HG03066 (cell line): ENCODE measurements at regions not wholly inside any gene's neighbourhood (a gene's known extent, or its start where the extent isn't known, plus 50 kb on each side); places are given as distances from the start of the nearest gene placed in this dataset.

Experiments used
- ATAC-seq: cut with Tn5 transposase; IDR thresholded peaks from one replicate; pipeline ENCODE4 v1.9.1; 2021; ENCODE audit warnings: low read depth; ENCODE audit not compliant: unreplicated experiment

DNA sequence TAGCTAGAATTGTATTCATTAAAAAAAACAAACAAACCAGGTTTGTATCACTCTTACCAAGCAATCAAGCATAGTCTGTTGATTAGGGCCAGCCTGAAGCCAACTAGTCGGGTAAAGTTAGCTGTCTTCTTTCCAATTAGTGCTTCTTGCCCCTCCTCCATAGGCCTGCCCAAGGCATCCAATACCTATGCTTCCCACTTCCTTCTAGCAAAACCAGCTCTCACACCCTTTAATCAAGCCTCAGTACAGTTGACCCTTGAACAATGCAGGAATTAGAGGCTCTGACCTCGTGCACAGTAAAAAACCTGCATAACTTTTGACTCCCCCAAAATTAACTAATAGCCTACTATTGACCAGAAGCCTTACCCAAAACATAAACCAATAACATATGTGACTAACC is 119.1 kb upstream of the DTNBP1 start:
- ATAC-seq: no peak

GRCh38 chr6:15781333-15781732 is 118.5 kb upstream of the DTNBP1 start:
- ATAC-seq: no peak

DNA sequence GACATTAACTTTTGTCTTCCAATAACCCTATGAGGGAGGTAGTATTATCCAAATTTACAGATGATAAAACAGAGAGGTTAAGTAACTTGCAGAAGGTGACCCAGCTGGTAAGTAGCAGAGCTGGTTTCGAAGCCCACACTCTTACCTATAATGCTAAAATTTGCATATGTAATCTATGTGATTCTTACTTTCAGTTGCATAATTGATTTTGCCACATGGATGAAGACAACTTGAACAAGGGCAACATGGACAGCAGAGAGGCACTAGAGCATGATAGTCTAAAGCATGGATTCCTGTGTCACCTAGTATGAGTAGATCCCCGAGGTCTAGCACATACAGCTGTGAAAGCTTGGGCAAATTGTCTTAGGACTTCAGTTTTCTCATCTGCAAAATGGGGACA is 117.6 kb upstream of the DTNBP1 start:
- no peak for ATAC-seq

DNA sequence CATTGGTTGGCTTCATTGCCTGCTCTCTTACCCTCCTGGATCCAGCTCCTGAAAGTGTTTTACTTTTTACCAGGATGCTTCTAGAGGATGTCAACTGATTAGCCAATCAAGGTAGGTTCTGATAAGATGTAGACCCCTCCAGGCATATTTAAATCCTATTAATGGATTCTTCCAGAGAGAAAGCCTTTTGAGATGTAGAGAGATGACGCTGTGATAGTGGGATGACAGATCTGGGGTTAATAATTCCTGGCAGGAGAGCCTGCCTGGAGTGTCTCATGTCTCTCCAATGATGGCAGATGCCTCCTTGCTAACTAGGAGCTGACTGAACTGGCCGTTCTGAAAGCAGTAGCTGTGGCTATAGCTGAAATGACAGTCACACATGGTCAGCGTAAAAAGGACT is 116.9 kb upstream of the DTNBP1 start:
- no peak for ATAC-seq

DNA sequence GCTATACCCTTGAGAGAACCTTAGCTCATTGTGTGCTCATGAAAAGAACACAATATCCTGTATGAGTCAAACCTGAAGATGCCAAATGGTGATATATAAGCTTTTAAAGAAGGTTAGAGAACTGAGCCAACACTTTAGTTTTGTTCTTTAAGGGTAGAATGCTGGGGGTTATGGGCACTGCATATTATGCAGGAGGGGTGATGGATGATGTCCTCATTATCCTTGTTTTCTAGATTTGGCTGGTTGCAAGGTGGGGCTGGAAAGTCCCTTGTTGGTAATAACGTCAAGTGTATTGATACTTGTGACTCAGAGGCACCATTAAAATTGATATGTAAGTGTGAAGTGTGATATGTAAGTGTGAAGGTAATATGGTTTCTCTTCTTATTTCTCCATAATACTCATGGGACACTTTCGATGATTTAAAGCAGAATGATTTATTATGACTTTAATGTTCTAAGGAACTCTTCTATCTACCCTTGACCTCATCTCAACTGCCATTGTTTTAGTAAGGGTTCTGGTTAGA is 113.7 kb upstream of the DTNBP1 start:
- ATAC-seq: no peak

GRCh38 chr6:15775741-15776140 is 112.9 kb upstream of the DTNBP1 start:
- ATAC-seq: no peak

GRCh38 chr6:15775076-15775634 is 112.3 kb upstream of the DTNBP1 start:
- ATAC-seq: no peak

GRCh38 chr6:15773806-15774410 is 111.1 kb upstream of the DTNBP1 start:
- no peak for ATAC-seq

DNA sequence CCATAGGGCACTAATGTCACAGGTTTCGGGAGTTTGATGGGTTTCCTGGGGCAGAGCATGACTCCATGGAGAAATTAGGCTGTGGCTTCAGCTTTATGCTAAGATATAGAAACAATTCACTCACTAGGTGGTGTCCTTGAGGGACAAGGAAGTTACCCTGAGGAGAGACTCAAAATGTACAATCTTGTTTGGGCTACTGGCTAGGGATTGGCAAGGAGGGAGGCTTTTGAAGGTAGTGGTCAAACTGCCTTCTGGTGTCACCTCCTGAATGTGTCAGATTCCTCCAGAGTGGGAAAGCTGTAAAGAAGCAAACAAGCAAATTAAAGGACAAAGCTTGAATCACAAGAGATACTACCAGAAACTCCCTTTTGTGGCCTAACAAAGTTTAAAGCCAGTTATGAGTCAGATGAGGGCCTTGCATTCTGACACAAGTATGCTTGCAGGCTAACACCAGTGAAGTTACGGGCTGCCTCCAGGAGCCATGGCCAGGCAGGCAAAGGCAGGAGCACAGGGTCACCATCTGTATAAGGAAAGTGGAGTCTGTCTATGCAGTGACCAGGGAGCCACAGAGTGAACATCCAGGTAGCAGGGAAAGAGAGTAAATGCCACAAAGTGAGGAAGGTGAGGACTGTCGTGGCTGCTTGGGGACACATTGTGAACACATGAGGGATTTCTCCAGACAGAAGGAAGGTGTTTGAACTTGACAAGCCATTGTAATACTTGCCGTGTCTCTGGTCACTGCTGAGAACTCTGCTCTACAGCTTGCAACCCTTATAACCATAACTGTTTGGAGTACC is 107.7 kb upstream of the DTNBP1 start:
- ATAC-seq: peak; percentile 81

- no peak for ATAC-seq
These were observed 106.7 kb upstream of the DTNBP1 start for GRCh38 chr6:15769511-15770018.

GRCh38 chr6:15768999-15769398 is 106.2 kb upstream of the DTNBP1 start:
- no peak for ATAC-seq

DNA sequence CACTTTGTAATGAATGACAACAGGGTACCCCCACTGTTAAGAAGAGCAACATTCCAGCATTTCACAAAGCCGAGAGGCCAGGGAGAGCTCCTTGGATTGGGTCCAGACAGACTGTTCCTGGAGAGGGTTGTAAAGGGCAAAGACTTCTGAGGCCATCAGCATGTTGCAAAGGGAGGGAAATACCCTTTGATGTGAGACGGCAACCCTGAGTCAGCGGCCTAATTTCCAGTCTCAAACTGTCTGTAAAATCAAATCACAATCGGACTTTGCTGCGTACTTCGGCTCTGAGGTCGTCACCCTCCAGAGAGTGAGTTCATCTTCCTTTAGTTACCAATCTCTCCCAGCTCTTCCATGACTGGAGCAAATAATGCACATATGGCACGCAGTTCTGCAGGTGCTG is 101.0 kb upstream of the DTNBP1 start:
- no peak for ATAC-seq

- ATAC-seq: no peak
These were observed 100.5 kb upstream of the DTNBP1 start for GRCh38 chr6:15763364-15763763.

DNA sequence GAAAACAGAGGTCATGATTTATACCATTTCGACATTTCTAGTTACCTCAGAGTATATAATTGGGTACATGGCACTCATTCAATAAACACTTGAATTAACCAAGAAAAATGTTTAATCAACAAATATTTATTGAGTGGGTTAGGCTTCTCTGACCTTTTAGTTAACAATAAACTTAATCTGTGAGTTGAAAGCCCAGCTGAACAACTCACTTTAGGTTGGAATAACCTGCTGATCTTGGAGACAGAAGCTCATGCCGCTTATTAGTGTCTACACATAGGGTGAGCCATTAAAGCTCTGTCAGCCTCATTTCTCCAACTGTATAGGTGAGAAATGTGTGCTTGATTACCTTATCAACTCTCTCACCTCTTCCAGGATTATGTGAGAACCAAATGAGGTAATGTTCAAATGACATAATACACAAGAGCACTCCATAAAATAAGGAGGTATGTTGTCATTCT is 98.2 kb upstream of the DTNBP1 start:
- no peak for ATAC-seq

- no peak for ATAC-seq
These were observed 95.9 kb upstream of the DTNBP1 start for GRCh38 chr6:15758631-15759215.

DNA sequence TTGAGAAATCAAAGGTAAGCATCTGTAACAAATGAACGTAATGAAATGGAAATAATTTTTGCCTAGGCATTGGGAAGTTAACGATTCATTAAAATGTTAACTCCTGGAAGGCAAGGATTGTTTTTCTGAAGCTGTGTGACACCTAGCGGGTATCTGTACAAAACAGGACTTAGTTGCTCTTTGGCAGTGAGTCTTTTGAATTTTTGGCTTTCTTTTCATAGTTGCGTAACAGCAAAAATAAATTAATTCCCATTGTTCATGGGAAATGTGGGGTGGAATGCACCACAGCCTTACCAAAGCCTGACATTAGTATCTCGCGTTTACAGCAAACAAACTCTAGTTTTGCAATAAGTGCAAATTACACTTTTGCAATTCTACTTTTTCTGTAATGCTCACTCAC is 92.7 kb upstream of the DTNBP1 start:
- no peak for ATAC-seq

DNA sequence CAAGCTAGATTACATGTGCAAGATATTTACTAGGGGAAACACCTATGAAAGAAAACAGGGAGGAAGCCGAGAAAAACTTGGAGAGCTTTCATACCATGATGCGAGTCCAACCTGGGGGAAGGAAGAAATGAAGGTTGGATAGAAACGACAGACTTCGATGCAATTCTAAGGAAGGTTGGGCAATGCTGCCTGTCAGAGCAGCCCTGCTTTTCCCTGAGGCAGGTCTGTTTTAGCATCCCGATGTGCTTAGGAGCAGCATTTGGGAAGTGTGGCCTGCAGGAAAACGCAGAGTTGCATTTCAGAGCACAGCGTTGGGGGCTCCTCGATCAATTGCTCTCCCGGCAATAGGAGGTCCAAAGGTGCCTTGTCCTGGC is 91.9 kb upstream of the DTNBP1 start:
- no peak for ATAC-seq

DNA sequence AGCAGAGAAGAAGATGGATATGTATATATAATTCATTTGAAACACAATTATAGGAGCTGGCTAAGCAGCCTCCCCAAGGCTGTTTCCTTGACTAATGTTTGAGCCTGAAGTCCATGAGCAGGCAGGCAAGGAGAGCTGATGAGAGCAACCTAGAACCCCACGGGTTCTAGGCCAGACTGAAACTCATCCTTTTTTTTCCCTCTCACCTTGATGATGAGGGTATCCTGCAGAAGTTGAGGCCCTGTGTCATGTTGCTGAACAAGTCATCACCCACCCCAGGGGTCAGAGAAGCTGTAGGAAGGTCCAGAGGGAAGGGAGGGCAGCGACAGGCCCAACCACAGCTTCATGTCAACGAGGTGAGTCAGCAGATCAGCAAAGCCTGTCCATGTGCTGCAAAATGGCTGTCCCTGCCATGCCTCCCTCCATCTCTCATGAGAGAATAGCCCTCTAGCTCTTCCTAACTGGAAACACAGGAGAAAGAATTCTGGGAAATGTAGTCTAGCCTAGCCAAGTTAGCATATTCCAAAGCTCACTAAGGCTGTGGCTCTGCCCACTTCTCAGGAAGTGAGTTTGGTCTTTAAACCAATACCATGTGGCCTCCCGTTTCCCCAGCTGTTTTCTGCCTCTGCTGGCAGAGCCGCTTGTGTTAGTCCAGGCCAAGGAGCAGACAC is 91.3 kb upstream of the DTNBP1 start:
- ATAC-seq: no peak

DNA sequence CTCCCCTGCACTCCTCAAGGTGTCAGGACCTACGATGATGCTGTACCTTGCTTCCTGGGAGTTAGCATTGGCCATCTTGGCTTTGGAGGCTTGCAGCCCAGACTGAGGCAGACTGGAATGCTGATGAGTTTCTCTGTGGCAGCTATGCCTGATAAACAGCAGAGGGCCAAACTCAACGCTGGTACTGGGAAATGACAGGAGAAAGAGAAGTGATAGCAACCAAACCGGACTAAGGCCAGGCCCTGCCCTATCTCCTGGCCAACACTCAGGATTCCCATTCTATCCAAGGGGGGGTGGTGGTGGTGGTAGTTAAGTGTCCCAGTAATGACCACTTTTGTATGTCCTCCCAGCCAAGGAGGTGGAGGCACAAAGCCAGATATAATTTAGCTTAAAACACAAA is 90.0 kb upstream of the DTNBP1 start:
- ATAC-seq: no peak

DNA sequence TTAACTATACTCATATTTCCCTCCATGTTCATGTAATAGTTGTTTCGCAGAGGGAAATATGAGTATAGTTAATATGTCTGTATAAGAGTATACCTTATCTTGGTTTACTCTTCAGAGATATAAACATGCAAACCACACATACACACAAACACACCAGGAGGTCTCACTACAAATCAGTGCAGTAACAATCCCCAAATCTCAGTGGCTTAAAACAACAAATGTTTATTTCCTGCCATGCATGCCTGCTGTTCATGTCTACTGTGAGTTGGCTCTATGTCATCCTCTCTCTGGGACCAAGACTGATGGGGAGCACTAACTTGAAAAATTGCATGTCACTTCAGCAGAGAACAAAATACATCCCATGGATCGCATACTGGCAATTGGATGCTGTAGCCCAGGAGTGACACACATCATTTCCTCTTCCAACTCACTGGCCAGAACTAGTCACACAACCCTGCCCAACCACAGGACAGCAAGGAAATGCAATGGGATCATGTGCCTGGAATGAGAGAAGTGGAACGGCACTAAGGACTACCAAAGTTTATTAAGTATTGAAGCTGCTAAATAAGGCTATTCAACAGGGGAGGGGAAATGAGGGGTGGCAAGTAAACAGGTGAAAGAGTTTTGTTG is 89.0 kb upstream of the DTNBP1 start:
- no peak for ATAC-seq
